ENCODE measurements at regions not wholly inside any gene's neighbourhood (a gene's known extent, or its start where the extent isn't known, plus 50 kb on each side); places are given as distances from the start of the nearest gene placed in this dataset.

DNA sequence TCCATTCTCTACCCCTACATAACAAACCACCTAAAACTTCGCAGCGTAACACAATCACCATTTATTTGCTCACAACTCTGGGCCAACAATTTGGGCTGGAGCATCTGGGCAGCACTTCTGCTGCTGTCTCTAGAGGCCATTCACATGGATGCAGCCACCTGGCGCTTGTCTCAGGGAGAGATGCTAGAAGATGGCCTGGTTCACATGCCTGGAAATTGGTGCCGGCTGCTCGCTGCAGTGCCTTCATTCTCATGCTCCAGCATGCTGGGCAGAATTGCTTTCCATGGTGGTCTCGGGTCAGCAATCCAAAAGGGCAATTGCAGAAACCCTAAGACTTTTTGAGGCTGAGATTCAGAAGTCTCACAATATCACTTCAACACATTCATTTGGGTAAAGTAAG is 157.4 kb downstream of the SUCLG1 start:
- Histone ChIP-seq H3K4me2 (ENCODE audit: insufficient read depth, low read length) (no peak overlapping the region), H3K9me3 (replicated peaks; ENCODE audit: control insufficient read depth, insufficient read depth, low read depth, low read length) (no peaks in the 10 kb centered on the region), H3K9ac (ENCODE audit: insufficient read depth in 1 of 2, low read depth in 2 of 2, low read length in 2 of 2) (no peak overlapping the region), H3K36me3 (ENCODE audit: control insufficient read depth, insufficient read depth, low read length) (no peaks in the 10 kb centered on the region), H3K27me3 (ENCODE audit: control insufficient read depth in 2 of 2, insufficient read depth in 2 of 2, low read length in 2 of 2) (no peaks in the 10 kb centered on the region), H3K4me1 (replicated peaks in 1 of 2; ENCODE audit: control insufficient read depth in 2 of 2, insufficient read depth in 2 of 2, low read length in 2 of 2) (no peaks in the 10 kb centered on the region), H3K4me3 (no peak overlapping the region), H2AFZ (ENCODE audit: low read depth, low read length) (no peak overlapping the region), H3K27ac (ENCODE audit: extremely low read depth, low read depth, low read length) (no peak overlapping the region), H3K9me1 (ENCODE audit: control insufficient read depth, insufficient read depth, low read length) (no peaks in the 10 kb centered on the region), H3K79me2 (ENCODE audit: control insufficient read depth, insufficient read depth, low read length) (no peaks in the 10 kb centered on the region), H4K20me1 (replicated peaks; ENCODE audit: control insufficient read depth, insufficient read depth, low read length) (no peaks in the 10 kb centered on the region; the same call in 1 of the 2 replicates)
- POLR2A ChIA-PET: no interaction called here
- TF ChIP-seq PHF21A (IDR thresholded peaks at IDR 0.05; ENCODE audit: borderline replicate concordance, low read depth) (no peak), ZNF79 (CRISPR knock-in tag; IDR thresholded peaks at IDR 0.05; ENCODE audit: low read depth) (no peak), XRCC5 (IDR thresholded peaks at IDR 0.05; ENCODE audit: low read depth, low read length) (no peak), NFE2 (IDR thresholded peaks at IDR 0.05; ENCODE audit: low read depth) (no peak), ZNF77 (CRISPR knock-in tag; IDR thresholded peaks at IDR 0.05) (no peak), HSF4 (CRISPR knock-in tag; IDR thresholded peaks at IDR 0.05; ENCODE audit: borderline replicate concordance) (no peak), PURB (CRISPR knock-in tag; IDR thresholded peaks at IDR 0.05; ENCODE audit: low read depth) (no peak), POLR2AphosphoS5 (IDR thresholded peaks at IDR 0.05; ENCODE audit: control insufficient read depth, insufficient read depth, low read depth, low read length) (no peak), YY1 (IDR thresholded peaks at IDR 0.05; ENCODE audit: borderline replicate concordance in 1 of 3, control insufficient read depth in 1 of 3, extremely low read depth in 1 of 3, insufficient read depth in 3 of 3, insufficient read length in 1 of 3, insufficient replicate concordance in 2 of 3, low read depth in 1 of 3, low read length in 2 of 3) (no peak)
- TF ChIP-seq, protein P1, sequence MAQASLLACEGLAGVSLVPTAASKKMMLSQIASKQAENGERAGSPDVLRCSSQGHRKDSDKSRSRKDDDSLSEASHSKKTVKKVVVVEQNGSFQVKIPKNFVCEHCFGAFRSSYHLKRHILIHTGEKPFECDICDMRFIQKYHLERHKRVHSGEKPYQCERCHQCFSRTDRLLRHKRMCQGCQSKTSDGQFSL (CRISPR knock-in tag; IDR thresholded peaks at IDR 0.05): no peak
- TF ChIP-seq, protein P1 (tag; IDR thresholded peaks at IDR 0.05): no peak
- intact Hi-C loops (cut with micrococcal nuclease) (loop anchor here (5.0 to 10.0 kb wide), 3 partner anchors 224 to 717 kb away; no protein-coding TSS in a partner anchor), in situ Hi-C loops (cut with MboI) (no loop called here)
- WGBS (ENCODE audit: insufficient coverage, low coverage, missing lambda C conversion rate): 1% methylated on average over 6 of the region's 6 CpGs
- FAIRE-seq (no peak), DNase-seq (ENCODE audit: extremely low read depth in 1 of 4, low spot score in 3 of 4) (no peak), ATAC-seq (no peak)
- CTCF ChIA-PET (ENCODE audit: low intra/inter-chr PET ratio): interaction anchor here (0.6 kb wide), 1 partner anchor 1292 kb away, joined by 4 read pairs; no protein-coding TSS in a partner anchor
- no TSS peak for BruUV-seq (replicated peaks)
